Nucleus accumbens (tissue), 56 donors: ENCODE measurements at regions not wholly inside any gene's neighbourhood (a gene's known extent, or its start where the extent isn't known, plus 50 kb on each side); places are given as distances from the start of the nearest gene placed in this dataset.

Experiments used
- DNase-seq, 56 donors: peaks; one replicate each; lab custom pipeline; 2025; lab: John Stamatoyannopoulos, UW

DNA sequence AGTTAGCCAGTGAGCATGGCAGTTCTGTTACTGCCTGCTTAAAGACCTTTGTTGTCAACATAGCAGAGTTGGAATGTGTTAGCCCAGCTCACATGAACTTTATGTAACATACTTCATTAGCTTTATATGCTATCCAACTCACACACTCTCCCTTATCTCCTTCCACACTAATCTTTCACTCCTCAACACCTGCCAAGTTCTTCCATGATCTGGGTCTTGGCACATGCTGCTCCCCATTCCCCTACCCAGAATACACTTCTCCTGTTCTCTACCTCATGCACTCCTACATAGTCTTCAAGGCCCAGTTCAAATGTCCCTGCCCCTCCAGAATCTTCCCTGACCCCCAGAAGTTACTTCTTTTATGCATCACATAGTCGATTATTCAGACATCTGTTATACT is 179.3 kb downstream of the KATNAL1 start:
- DNase-seq, result no peak

DNA sequence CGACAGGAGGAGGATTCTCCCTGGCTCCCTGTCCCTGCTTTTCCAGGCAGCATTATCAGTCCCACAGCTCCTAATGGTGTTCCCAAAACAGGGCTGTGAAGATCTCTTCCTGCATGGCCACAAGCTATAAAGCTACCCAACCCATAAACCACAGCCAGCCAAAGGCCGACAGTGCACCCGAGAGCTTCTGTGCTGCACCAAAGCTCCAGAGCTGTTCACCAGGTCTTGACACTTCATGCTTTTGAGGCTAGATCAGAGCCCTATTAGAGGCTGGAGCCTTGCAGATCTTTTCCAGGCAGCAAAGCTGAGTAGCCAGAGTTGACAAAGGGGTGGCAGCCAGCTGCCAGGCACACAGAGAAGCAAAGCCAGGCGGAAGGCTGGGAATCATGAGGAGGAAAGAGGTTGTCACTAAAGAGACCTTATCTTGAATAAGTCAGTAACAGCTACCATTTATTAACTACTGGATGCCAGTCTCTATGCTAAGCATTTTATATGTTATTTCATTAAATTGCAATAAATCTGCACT is 180.4 kb downstream of the KATNAL1 start:
- DNase-seq, result no peak

DNA sequence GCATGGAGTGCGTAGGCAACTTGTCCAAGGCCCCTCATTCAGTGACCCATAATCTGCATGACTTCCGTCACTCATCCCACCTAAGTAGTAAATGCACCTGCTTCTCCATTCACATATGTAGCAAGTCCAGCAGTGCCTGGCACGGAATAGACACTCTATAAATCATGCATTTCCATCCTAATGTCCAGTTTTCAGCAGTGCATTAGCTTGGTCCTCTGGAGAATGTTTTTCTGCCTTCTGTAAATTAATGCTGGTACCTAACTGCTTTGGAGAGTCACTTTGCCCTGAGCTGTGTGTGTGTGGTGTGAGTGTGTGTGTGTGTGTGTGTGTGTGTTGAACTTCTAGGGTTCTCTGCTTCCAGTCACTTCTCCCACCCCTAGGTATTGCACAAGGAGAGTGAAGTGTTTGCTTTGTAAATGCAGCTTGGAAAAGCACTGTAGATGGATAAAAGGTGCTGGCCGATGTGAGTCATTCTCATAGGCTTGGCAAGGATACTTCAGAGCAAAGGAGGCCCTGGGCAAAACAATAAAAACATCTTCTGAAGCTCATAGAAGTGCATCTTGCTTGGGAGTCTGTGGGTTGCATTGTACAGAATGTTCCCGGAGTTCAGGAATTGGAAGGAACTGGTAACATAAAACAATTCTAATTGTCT is 181.8 kb downstream of the KATNAL1 start:
- DNase-seq, result no peak

DNA sequence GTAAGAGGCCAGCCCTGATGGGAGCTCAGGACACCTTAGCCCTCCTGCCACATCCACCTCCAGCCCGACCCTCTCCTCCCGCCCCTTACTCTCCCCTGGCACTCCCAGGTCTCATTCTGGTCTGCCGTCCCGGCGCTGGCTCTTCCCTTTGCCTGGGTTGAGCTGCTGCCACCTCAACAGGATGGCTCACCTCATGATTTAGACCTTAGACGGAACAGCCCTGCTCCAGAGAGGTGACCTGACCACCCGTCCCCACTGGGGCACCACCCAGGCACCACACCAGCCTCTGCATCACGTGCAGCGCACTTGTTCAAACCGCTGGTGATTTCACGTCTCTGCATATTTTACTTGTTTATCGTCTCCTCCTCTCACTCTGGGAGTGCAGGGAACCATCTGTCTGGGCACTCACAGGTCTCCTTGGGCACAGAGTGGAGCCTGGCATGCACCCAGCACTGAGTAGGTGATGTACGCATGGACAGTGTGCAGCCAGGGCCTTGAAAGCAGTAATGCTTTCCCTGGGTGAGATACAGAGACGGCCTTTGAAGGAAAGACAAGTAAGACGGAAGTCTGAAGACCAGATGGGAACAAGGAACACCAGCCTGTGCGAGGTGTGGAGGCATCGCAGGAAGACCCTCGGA is 183.1 kb downstream of the KATNAL1 start:
- DNase-seq, result no peak

DNA sequence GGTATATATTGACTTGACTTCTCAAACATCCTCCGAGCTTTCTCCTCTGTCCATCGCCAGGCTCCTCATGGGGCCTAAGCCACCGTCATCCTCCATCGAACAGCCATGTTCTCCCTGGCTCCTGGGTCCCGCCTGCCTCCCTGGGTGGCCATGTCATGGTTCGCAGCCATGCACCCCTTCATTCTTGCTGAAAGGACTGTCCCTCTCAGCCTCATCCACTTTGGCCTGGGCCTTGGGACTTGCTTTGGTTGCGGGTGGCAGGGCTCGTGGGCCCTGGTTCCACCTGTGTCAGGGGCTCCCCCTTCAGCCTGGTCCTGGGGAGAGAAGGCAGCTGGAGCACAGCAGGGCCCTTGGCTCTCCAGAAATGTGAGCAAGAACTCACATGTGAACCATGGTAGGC is 183.8 kb downstream of the KATNAL1 start:
- no peak for DNase-seq

DNA sequence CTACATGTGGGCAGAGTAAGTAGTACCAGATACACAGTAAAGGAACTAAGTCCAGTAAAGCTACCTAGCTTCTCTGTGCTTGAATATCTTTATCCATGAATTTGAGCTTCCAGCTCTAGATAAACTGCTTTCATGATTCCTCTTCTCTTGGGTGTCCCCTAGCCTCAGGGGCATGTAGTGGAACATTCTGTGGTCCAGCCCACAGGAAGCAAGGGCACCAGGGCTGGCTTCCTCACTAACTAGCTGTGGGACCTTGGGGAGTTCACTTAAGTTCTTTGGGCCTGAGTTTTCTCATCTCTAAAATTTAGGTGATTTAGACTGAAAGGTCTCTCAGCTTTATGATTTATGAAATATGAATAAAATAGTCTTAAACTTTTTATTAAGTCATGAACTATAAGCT is 185.7 kb downstream of the KATNAL1 start:
- DNase-seq, result no peak

DNA sequence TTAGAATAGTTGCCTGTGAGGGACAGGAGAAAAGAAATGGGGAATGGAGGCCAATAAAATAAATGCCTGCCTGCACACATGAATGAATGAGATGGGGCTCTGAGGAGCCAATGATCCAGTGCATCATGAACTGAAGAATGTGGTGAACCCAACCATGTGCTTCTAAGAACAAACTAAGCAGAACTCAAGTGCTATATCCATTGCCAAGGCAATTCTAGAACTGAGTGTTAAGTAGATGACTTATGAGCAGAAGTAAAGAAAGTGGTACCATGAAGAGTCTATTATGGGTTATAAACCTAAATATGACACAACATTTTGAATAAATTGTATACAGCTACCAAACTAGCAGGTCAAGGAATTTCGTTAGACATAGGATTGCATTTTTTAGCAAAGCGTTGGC is 186.1 kb downstream of the KATNAL1 start:
- no peak for DNase-seq

DNA sequence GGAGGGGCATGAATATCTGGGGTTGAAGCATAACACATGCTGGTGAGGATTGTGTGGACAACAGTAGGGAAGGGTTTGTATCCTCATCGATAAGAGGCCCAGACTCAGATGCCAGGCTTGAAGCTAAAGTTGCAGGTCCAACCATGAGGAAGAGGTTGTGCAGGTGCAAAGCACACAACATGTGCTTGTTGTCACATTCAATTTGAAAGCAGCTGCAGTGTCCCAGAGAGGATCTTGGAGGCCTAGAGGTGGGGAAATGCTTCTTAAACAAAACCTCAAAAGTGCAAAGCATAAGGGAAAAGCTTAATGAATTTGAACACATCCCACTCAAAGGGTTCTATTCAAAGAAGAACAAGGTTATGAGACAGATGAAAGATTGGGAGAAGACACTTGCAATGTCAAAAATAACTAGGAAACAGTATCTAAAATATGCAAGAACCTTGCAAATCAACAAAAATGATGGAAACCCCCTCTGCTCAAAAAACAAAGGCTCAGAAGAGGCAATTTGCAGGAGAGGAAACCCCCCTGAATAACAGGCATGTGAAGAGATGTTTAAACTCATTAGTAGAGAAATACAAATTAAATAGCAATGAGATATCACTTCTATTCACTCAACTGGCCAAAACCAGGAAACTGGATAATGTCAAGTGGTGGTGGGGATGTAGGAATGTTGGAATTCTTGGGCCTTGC is 187.1 kb downstream of the KATNAL1 start:
- DNase-seq, result no peak

DNA sequence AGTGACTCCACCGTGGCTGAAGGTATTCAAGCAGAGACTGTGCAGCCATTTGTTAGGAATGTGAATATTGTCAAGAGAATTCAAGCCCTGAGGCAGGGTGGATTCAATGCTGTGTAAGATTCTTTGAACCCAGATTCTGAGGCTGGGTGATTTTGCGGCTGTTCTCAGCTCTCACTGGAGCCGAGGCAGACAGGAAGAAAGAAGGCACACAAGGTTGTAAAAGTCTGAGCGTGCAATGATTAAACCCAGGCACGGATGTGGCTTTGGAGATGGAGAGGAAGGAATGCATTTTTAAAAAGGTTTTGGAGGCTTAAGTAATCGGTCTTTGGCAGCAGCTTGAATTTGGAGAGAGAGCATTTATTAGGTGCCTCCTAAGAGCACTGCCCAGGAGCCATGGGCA is 187.9 kb downstream of the KATNAL1 start:
- DNase-seq, result no peak

DNA sequence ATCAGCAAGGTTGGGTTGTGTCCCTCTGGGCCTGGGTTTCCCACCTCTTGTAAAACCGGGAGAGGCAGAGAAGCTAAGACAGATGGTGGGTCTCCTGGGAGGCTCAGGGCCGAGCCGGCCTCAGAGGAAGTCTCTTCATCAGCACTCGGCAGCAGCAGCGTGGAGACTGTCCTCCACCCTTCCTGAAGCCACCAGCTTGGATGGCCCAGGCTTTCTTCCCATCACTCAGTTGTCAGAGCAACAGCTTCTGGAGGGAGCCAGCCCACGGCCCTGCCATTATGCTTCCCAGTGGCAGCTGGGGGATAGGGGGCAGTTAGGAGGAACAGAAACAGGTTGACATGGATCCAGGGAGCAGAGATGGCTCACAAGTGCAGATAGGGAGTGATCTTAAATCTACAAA is 191.0 kb downstream of the KATNAL1 start:
- DNase-seq, result no peak

DNA sequence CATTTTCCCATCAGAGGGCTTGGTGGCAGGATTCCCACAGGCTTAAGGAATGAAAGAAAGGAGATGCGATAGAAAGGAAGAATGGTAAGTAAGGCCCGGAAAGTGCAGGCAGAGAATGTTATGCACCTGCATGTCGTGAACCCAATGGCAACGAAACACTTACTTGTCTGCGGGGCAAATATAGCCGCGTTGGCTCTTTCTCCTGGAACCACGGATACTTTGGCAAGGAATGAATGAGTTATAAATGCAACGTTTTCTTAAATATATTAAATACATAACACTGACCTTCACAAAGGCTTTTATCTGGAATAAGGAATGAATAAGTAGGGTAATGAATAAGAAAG is 192.1 kb downstream of the KATNAL1 start:
- DNase-seq, result no peak

DNA sequence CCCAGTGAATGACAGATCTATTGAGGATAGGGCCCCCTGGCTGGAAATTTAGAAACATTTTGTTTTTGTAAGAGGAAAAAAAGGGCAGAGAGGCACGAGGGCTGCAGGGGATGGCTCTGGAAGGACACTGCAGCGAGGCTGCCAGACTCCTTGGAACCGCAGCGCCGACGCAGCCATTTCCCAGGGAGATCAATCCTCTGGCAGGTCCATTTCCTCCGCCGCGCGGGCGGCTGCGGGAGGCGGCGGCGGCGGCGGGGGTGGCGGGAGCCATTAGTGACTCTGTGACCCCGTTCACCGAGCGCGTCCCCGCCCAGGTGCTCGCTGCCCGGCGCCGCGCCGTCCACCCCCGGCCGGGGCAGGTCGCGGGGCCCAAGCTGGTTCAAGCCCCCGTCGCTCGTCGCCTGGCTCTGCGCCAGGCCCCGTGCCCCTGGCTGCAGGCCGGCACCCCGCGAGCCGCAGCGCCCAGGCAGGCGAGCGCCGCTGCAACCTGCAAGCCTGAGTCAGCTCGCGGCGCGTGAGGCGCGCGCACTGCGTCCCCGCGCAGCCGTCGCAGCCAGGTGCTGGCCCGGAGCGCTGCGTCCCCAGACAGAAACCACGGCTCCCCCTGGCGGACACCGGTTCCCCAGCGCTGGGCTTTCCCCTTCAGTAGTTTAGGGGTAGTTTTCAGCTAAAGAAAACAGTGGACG is 192.6 kb downstream of the KATNAL1 start:
- DNase-seq, result peak in 55 of 56 donors; percentile 3 to 94 (median 77)

DNA sequence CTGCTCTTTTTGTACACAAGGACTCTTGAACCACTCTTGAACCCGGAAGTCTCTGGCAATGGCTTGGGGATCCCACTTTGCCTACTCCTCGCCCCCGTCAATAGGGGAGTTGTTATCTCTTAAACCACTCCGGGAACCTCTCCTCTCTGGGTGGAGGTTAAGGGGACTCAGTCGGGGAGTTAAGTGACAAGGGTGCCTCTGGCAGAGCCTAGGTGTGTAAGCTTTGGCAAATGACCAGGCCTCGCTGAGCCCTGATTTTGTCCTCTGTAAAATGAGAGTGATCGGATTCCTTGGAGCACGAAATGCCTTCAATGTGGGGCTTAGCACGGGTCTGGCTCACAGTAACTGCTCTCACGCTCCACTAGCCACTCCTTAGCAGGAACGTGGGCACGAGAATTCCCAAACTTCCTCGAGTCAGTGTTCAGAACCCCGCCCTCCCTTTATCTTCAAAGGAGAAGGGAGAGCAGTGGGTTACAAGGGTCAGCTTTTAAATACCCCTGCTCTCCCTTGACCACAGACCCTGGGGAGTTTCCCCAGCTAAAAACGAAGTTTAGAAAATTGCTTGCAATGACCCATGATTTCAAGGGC is 193.3 kb downstream of the KATNAL1 start:
- DNase-seq, result peak in 4 of 56 donors; percentile 13 to 33 (median 20)

DNA sequence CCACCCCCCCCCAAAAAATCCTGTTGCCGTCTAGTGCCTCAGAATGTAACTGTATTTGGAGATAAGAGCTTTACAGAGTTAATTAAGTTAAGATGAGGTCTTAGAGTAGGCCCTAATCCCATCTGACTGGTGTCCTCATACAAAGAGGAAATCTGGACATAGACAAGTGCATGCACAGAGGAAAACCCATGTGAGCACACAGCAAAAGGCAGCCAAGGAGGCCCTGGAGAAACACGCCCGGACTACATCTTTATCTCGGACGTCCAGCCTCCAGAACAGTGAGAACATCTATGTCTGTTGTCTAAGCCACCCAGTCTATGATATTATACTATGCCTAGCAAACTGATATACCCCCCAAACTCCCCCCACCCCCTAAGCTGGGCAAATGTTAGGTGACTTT is 193.8 kb downstream of the KATNAL1 start:
- peak in 3 of 56 donors; percentile 9 to 35 (median 23) for DNase-seq

DNA sequence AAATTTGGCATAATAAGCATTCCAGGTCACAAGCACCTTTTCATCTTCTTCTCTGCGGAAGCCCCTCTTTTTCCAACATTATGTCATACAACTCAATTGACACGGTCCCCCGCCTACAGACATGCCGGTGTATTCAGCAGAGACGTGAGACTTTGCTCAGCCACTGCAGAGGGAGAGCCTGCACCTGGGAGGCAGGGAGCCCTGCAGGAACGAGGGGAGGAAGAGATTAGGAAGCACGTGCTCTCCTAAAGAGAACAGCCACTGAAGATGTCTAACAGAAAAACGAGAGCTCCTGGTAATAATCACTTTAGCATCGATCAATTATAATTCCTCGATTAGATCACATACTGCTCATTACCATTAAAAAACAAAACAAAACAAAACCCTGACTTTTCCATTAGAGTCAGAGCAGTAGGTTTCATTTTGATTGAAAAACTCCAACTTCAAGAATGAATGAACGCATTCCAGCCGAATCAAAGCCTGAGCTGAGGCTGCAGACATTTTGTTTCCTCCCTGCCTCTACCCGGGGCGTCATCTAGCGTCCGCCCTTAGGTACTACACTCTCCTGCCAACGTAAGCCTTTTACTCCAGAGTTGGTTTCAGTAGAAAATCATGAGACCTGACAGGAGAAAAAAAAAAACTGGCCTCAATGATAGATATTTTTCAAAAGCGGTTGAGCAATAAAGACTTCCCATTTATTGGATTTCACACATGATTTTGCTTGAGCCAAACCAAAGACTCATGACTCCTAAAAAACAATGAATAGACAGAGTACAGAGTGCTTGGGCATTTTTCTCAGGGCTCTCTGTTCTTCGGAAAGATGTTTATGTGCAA is 194.5 kb downstream of the KATNAL1 start:
- peak in 54 of 56 donors; percentile 7 to 86 (median 58) for DNase-seq

DNA sequence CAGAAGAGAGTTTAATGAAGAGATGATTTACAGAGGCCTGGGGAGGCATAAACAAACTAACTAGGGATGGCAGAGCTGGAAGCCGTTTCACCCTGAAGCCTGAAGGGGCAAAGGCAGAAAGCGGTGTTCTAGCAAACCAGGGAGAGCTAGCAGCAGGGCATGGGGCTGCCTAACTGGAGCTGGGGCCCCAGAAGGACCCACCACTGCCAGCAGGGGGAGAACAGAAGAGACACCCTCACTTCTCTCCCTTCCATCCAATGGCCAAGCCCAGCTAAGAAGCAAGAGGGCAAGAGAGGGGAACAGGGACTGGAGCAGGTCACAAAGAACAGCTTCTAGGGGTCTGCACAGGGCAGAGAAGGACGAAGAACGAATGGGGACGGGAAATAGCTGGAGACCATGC is 195.5 kb downstream of the KATNAL1 start:
- no peak for DNase-seq

DNA sequence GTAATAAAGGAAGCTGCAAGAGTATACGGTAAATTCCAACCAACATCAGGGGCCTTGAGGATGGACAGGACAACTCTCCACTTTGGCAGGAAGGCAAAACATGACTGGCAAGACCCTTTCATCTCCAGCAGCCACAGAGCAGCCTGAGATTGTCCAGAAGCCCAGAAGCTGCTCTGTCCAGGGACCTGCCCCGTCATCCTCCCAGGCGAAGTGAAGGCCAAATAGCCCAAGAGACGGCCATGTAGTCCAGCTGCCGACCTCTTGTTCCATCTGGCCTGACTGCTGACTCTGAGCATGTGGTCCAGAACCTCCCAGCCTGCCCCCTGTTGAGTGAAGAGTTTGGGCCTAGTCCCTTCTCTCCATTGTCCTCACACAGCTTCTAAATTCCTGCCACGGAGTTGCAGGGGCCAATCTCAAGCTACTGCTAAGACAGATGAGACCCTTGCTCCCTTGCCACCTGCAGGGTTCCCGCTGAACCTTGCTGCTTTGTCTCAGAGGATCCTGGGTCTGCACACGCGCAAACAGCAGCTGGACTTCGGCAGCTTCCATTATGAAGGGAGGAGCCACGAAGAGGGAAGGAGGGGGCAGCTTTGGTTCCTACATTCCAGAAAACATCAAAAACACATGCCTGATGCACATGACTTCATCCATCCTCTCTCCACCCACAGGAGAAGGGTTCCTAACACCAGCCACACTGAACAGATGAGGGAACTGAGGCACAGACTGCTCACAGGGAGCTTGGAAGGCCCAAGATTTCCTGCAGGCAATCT is 196.9 kb downstream of the KATNAL1 start:
- no peak for DNase-seq

DNA sequence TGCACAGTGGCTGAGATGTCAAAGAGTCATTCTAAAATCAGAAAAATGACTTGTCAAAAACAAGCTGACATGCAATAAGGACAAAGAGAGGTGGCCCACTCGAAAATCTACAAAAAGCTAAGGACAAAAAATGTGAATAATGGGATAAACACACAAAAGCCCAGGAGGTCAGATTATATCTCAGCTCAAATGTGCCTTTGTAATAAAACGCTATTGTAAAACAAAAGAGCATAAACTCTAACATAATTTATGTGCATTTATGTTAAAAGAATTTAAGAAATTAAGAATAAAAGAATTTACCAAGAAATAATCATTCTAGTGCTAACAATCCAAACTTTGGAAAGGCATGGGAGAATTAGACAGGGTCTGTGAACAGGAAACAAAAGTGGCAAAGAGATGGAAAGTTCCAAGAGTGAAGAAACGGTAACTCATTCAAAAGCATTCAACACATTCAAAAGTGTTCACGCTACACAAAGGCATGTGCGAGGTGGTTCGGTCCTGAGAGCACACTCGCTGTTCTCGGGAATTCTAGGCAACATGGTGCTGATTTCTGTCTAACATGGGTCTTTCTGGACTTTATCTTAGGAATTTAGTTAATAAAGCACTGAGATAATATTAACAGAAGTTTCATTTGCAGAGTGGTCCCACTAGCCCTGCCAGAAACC is 197.7 kb downstream of the KATNAL1 start:
- no peak for DNase-seq

DNA sequence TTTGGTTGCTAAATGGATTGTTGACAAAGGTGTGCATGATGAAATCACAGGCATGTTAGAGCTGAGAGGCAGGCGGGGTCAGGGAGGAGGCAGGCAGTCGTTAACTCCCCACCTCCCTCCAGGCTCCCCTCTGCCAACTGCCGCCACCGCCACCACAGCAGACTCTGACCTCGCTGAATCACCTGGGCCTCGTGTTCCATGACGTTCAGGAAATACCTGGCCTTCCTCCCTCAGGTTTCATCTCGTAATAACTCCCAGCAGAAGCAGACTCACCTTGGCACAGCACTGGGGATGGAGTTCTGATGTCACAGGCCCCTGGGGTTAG is 198.5 kb downstream of the KATNAL1 start:
- DNase-seq, result no peak
